NCI-H82 (cell line): ENCODE measurements at regions not wholly inside any gene's neighbourhood (a gene's known extent, or its start where the extent isn't known, plus 50 kb on each side); places are given as distances from the start of the nearest gene placed in this dataset.

Experiments
- DNase-seq: peaks from one replicate; lab custom pipeline; 2025; lab: John Stamatoyannopoulos, UW

DNA sequence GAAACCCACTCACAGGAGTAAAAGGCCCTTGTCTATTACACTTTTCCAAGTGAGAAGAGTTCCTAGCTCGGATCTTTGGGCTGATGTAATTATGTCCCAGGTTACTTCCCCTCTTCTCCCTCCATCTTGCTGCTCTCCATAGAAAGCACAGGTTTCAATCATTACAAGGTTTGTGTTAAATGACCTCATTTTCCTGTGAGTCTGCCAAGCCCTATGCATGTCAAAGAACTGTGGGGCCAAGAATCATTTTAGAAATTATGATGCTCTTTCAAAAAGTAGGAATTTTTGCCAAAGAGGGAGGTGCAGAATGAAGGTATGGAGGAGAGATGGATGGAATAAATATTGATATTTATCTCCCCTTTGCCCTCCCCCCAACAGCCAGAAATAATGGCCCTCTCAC, 129.3 kb upstream of the TPM1 start:
- DNase-seq, result no peak

DNA sequence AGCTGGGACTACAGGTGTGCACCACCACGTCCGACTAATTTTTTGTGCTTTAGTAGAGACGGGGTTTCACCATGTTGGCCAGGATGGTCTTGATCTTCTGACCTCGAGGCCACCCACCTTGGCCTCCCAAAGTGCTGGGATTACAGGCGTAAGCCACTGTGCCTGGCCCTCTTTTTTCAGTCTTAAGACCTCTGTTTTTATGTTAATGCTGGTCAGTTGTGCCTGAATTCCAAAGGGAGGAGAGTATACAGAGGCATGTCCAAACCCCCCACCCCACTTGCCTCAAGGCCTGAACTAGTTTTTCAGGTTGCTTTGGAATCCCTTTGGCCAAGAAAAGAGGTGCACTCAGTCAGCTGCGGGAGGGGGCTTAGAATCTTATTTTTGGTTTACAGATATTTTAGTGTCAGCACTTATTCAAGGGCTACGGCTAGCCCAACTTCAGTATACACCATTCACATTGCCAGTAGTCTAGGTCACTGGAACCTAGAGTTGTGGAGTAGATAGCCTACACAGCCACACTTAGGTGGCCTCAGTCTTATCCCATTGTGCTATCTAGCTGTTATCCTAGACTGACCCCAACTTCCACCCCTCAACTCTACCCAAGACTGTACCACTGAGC, 128.0 kb upstream of the TPM1 start:
- DNase-seq, result no peak

- DNase-seq, result no peak
Measured at GRCh38 chr15:62920682-62921502, 121.7 kb upstream of the TPM1 start.

DNA sequence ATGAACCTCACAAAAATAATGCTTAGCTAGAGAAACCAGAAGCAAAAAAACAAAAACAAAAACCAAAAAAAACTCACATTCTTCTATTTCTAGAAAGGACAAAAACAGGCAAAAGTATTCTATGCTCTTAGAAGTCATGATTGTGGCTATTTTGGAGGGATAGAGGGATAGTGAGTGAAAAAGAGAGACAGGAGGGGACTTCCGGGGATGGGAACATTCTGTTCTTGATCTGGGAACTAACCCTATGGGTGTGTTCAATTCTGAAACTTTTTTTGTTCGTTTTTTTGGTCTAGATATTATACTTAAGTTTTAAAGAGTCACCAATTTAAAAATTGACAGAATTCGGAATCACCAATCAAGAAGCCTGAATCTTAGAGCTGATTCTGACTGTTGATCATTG, 120.0 kb upstream of the TPM1 start:
- no peak for DNase-seq

GRCh38 chr15:62925875-62926274, 116.7 kb upstream of the TPM1 start:
- no peak for DNase-seq

- DNase-seq, result no peak
Measured at GRCh38 chr15:62927196-62927595, 115.4 kb upstream of the TPM1 start.

DNA sequence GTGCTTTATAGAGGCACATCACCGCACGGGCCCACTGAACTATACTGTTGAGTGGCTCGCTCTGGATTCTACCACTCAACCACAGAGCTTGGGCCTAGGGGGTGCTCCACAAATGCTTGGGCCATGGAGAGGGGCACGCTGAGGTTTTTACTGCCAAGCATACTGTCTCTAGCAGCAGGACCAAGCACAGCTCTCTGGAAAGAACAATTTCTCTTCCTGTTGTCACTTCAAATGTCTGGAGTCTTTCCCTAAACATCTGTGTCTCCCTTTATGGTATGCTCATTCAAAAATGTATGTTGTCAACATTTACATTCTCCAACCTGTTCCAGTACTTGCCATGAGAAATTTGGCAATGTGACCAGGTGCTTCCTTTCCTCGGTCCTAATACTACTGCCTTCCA, 114.7 kb upstream of the TPM1 start:
- no peak for DNase-seq

DNA sequence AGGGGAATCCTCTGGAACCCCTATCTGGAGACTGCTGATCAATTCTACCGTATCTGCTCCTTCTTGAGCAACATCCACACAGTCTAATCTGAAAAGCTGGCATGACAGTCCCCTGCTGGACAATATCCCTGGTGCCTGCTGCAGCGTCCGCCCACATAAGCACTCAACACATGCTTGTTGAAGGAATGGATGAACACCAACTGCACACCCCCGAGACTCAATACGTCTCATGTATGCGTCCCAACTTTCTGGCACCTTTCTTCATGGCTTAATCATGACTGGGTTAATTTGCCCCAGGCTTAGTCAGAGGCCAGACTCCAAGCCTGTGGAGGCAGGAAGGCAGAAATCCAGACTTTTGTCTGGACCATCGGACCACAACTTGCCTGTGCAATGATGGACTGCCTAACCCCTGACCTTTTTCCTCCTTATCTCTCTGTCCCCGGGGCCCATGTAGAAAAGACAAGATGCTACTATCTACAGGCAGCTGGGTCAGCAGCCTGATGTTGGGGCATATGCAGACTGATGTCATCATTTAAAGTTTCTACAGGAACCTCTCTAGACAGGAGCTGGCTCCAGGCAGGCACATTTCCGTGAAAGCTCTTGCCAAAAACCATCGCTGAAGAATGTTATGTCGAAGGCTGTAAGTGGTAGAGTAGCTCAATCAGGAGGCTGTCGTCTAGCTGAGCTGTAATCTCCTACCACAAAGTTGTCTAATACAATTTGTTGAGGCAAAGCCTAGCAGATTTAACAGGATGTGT, 114.1 kb upstream of the TPM1 start:
- peak; percentile 55 for DNase-seq

DNA sequence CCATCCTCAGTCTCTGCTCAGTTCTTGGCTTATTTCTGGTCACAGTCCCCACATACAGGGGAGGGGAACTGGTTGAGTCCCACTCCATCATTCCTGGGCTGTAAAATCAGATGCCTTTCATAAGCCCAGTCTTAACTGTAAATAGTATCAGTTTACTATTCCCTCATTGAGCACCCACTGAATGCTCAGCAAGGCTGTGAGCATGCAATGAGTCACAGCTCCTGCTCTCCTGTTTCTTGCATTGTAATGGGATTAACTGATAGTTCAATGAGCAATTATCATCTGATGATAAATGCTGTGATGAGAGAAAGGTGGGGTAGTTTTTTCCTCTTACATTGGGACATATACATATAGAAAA, 113.6 kb upstream of the TPM1 start:
- DNase-seq, result peak; percentile 55

DNA sequence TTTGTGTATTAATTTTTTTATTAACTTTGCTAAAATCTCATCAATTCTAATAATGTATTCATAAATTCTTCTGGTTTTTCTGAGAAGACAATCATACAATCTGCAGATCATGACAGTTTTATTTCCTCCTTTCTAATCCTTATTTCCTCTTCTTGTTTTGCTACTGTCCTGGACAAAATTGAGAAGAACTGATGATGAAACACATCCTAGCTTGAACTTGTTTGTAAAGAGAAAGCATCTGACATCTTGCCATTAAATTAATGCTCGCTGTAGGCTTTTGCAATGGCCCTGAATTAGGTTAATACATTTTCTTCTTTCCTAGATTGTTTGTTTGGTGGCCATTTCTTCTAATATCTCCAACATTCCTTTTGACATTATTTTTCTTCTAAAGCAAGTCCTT, 110.9 kb upstream of the TPM1 start:
- DNase-seq, result no peak

DNA sequence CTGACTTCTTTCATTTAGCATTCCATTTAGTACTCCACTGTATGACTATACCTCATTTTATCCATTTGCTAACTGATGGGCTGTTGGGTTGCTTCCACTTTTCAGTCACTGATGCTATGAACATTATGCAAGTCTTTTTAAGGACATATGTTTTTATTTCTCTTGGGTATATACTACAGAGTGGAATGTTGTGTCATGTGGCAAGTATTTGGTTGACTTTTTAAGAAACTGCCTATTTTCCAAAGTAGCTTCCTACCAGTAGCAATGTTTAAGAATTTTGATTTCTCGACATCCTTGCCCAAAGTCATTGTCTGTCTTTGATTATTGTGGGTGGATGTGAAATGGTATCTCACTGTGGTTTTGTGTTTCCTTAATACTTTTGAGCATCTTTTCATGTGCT, 110.1 kb upstream of the TPM1 start:
- DNase-seq, result no peak

DNA sequence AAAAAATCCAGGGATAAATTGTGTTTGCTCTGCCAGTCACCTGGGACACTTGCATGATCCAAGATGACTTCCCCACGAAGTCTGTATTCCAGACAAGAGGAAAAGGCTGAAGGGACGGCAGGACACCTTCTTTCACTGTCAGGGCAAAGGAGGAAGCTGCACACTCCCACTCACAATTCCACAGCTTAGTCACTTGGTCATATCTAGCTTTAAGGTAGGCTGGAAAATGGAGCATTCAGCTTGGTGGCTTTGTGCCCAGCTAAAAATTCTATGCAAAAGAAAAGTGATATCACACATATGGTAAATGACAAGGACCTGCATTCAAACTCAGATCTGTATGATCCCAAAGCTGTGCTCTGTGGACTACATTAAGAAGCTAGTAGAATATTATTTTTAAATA, 109.2 kb upstream of the TPM1 start:
- DNase-seq, result no peak

- no peak for DNase-seq
Measured at GRCh38 chr15:62934236-62934971, 108.1 kb upstream of the TPM1 start.

GRCh38 chr15:62935300-62936081, 107.1 kb upstream of the TPM1 start:
- no peak for DNase-seq

DNA sequence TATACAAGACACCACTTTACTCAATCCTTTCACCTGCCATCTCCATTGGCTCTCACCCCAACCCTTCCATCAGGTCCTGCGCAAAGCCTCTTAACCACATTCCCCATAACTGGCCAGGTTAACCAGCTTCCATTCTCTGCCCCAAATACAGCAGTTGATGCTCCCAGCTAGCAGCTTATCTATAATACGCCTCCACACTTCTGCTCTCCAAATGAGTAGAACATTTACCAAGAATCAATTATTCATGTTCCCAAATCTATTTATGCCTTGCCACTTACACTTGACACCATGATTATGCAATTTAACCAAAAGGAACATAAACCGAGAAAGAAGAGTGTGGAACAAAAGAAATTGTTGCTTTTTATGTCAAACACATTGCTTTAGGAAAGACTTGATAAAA, 103.7 kb upstream of the TPM1 start:
- no peak for DNase-seq

DNA sequence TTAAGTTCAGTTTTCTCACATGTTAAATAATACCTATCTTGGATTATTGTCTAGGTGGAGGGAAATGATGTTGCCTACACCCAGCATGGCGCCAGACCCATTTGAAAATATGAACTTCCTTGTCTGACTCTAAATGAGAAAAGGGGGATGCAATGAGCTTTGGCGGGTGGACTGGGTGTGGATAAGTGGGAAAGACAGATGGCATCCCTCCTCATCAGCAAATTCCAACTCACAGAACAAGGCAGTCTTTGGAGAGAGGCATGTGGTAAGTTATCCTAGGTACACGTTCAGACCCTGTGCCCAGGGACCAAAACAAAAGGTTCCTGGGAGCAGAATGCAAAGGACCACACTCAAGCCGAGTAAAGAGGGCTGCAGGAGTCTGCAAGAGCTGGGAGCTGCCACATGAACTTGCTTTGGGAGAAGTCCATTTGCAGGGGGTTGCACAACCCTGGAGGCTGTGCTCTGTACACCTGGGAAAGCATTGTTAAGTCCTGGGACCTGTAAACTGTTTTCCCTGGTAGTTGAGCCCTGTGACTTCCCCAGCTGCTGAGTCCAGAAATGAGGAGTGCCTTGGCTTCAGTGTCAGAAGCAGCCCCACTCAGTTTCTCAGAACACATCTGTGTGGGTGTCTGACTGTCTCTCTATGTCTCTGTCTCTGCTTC, 102.3 kb upstream of the TPM1 start:
- no peak for DNase-seq

GRCh38 chr15:62940755-62941361, 101.7 kb upstream of the TPM1 start:
- no peak for DNase-seq

DNA sequence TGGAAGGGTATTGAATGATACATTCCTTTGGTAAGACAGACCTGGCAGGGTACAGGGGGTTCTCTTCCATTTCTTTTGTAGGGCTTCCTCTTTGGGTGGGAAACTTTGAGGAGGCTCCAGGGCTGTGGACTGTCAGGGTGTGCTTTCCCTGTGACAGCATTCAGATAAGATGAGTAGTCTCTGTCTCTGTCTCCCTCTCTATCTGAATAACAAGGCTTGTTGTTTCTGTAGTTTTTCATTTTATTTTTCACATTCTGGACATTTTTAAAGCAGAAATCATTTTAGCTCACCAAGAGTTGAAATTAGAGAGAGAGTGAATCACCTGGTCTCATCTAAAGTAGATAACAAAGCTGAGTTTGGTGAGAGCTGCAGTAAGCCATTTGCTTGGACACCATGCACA, 100.8 kb upstream of the TPM1 start:
- no peak for DNase-seq

DNA sequence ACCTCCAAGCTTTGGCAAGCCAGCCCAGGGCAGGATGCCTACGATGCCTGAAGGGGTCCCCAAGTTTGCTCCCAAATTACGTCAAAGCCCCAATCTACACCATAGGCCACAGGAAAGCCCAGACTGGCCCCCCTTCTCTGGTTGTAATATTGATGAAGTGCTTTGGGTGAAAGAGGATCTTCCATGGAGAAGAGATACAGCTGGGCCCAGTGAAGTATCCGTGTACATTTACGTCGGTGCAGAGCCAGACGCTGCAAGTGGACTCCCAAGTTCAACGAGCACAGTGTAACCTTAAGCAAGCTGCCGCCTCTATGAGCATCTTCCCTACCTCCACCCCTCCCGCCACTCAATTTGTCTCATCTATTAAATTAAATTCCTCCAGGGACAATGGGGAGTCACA, 100.1 kb upstream of the TPM1 start:
- no peak for DNase-seq

DNA sequence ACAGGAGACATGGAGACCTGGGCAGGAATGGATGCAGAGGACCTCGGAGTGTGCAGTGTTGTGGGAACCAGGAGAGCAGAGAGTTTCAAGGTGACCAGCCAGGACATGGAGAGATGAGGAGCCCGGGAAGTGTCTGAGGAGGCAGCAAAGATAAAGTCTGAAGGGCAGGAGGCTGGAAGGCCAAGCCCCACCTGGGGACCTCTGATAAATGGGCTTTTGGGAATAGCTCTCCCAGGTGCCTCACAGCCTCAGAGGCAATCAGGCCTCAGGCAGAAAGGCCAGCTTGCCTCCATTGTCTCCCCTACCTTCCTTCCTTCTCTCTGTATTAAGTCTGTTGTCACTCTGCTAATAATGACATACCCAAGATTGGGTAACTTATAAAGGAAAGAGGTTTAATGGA, 97.5 kb upstream of the TPM1 start:
- no peak for DNase-seq

GRCh38 chr15:62945760-62946159, 96.8 kb upstream of the TPM1 start:
- DNase-seq, result no peak
